SK-N-SH (cell line): ENCODE measurements at regions not wholly inside any gene's neighbourhood (a gene's known extent, or its start where the extent isn't known, plus 50 kb on each side); places are given as distances from the start of the nearest gene placed in this dataset.

Experiments
- CTCF ChIA-PET: fragments of 300-600, 350-600 bp; formaldehyde crosslinking; extraction: SDS; loops from one replicate; lab custom pipeline; 2021; lab: Yijun Ruan, JAX
- POLR2A ChIA-PET: fragments of 350-600 bp; sonication (Branson Sonifier 250); formaldehyde crosslinking; extraction: SDS; loops from one replicate; lab custom pipeline; 2020; ENCODE audit warnings: antibody characterized with exemption, inconsistent platforms; lab: Yijun Ruan, JAX
- DNase-seq: peaks from one replicate; pipeline ENCODE4 v3.0.0; 2012
- H2AFZ ChIP-seq: fragments of 200-600 bp; sonication (generic); 2 replicates; pipeline ENCODE4 v1.8.1; 2016; ENCODE audit warnings: antibody characterized with exemption, mild to moderate bottlenecking, low read depth
- H3F3A ChIP-seq: fragments of 200-600 bp; sonication (generic); replicated peaks from 2 replicates; pipeline ENCODE3; 2016; ENCODE audit warnings: antibody characterized with exemption, mild to moderate bottlenecking; ENCODE audit not compliant: insufficient read depth
- H3K27ac ChIP-seq, 2 experiments: fragments of 200-500 bp in 1 of 2; fragments of 200-600 bp in 1 of 2; sonication (Bioruptor generic) in 1 of 2; sonication (generic), shearing (Covaris generic) in 1 of 2; 2 replicates each; pipeline versions ENCODE4 v1.5.1 to v1.6.1; 2014 to 2016; ENCODE audit warnings: low read depth in 2 of 2, inconsistent platforms in 1 of 2, low read length in 1 of 2, mild to moderate bottlenecking in 1 of 2, mixed read lengths in 1 of 2
- H3K27me3 ChIP-seq: fragments of 200-600 bp; sonication (generic), shearing (Covaris generic); 2 replicates; pipeline ENCODE4 v1.6.1; 2016; ENCODE audit warnings: mixed run types; ENCODE audit not compliant: insufficient read depth
- H3K36me3 ChIP-seq, 2 experiments: fragments of 200-500 bp in 1 of 2; fragments of 200-600 bp in 1 of 2; sonication (Bioruptor generic) in 1 of 2; sonication (generic) in 1 of 2; replicated peaks in 1 of 2; 2 replicates each; pipeline versions ENCODE3 to v1.5.1; 2014 to 2016; ENCODE audit warnings: low read length in 1 of 2, mild to moderate bottlenecking in 1 of 2; ENCODE audit not compliant: insufficient read depth in 2 of 2, control insufficient read depth in 1 of 2
- H3K4me1 ChIP-seq, 2 experiments: fragments of 200-500 bp in 1 of 2; fragments of 200-600 bp in 1 of 2; sonication (Bioruptor generic) in 1 of 2; sonication (generic), shearing (Covaris generic) in 1 of 2; 2 replicates each; pipeline versions ENCODE4 v1.5.1 to v1.6.1; 2014 to 2016; ENCODE audit warnings: low read depth in 1 of 2, low read length in 1 of 2, mixed run types in 1 of 2; ENCODE audit not compliant: insufficient read depth in 2 of 2, control insufficient read depth in 1 of 2
- H3K4me2 ChIP-seq: fragments of 200-600 bp; sonication (generic), shearing (Covaris generic); 2 replicates; pipeline ENCODE4 v1.6.1; 2017; ENCODE audit warnings: mixed run types
- H3K4me3 ChIP-seq, 2 experiments: fragments of 200-500 bp in 1 of 2; fragments of 200-600 bp in 1 of 2; sonication (Bioruptor generic) in 1 of 2; sonication (generic), shearing (Covaris generic) in 1 of 2; 2 replicates each; pipeline versions ENCODE4 v1.5.1 to v1.8.1; 2014 to 2016; ENCODE audit warnings: low read depth in 2 of 2, inconsistent platforms in 1 of 2, low read length in 1 of 2, mild to moderate bottlenecking in 1 of 2, mixed read lengths in 1 of 2, moderate library complexity in 1 of 2
- H3K79me2 ChIP-seq: fragments of 200-600 bp; sonication (generic); 2 replicates; pipeline ENCODE4 v1.8.1; 2017; ENCODE audit warnings: mild to moderate bottlenecking; ENCODE audit not compliant: insufficient read depth
- H3K9ac ChIP-seq: fragments of 200-600 bp; sonication (generic); 2 replicates; pipeline ENCODE4 v1.6.1; 2017; ENCODE audit warnings: mixed run types
- H3K9me2 ChIP-seq: fragments of 200-600 bp; sonication (generic); 2 replicates; pipeline ENCODE4 v1.6.1; 2017; ENCODE audit warnings: mixed run types
- H3K9me3 ChIP-seq: fragments of 200-600 bp; sonication (generic); 2 replicates; pipeline ENCODE4 v1.6.1; 2017; ENCODE audit warnings: mixed run types, mild to moderate bottlenecking, moderate library complexity
- H4K20me1 ChIP-seq: fragments of 200-600 bp; sonication (generic); 2 replicates; pipeline ENCODE4 v1.6.1; 2017; ENCODE audit warnings: mild to moderate bottlenecking, mixed run types; ENCODE audit not compliant: insufficient read depth
- CHD2 ChIP-seq: fragments of 150-350 bp; IDR thresholded peaks from 2 replicates; pipeline ENCODE4 v1.6.1; 2018; ENCODE audit warnings: low read length; ENCODE audit not compliant: partially characterized antibody
- FOSL2 ChIP-seq: IDR thresholded peaks from 2 replicates; pipeline ENCODE4 v1.4.0; 2012; ENCODE audit warnings: low read depth, mild to moderate bottlenecking, moderate library complexity, borderline replicate concordance
- FOXJ3 ChIP-seq: sonication (generic); formaldehyde crosslinking; IDR thresholded peaks from 2 replicates; pipeline ENCODE4 v1.5.1; 2020; ENCODE audit warnings: mild to moderate bottlenecking, missing genetic modification reagents
- FOXM1 ChIP-seq: IDR thresholded peaks from 2 replicates; pipeline ENCODE4 v1.4.0; 2012; ENCODE audit warnings: low read depth, mild to moderate bottlenecking
- GABPA ChIP-seq: IDR thresholded peaks from 2 replicates; pipeline ENCODE4 v1.4.0; 2012; ENCODE audit warnings: low read depth, mild to moderate bottlenecking
- GATA2 ChIP-seq: sonication (generic); formaldehyde crosslinking; IDR thresholded peaks from 2 replicates; pipeline ENCODE4 v1.5.0; 2020; ENCODE audit warnings: mild to moderate bottlenecking, missing genetic modification reagents
- MEF2A ChIP-seq: IDR thresholded peaks from 2 replicates; pipeline ENCODE4 v1.4.0; 2012; ENCODE audit warnings: low read depth, borderline replicate concordance
- MXI1 ChIP-seq: IDR thresholded peaks from 2 replicates; pipeline ENCODE4 v1.6.1; 2012; ENCODE audit warnings: mild to moderate bottlenecking, low read depth, low read length, improper control_type of control experiment
- NFIC ChIP-seq: IDR thresholded peaks from 2 replicates; pipeline ENCODE4 v1.4.0; 2012; ENCODE audit warnings: borderline replicate concordance
- NRF1 ChIP-seq: IDR thresholded peaks from 2 replicates; pipeline ENCODE4 v1.6.1; 2012; ENCODE audit warnings: low read depth, mild to moderate bottlenecking, low read length
- RAD21 ChIP-seq: IDR thresholded peaks from 2 replicates; pipeline ENCODE4 v1.6.1; 2012; ENCODE audit warnings: mild to moderate bottlenecking, low read length
- RCOR1 ChIP-seq: fragments of 150-350 bp; IDR thresholded peaks from 2 replicates; pipeline ENCODE4 v1.6.1; 2017; ENCODE audit warnings: antibody characterized with exemption, low read length
- RFX5 ChIP-seq: IDR thresholded peaks from 2 replicates; pipeline ENCODE4 v1.6.1; 2012; ENCODE audit warnings: mild to moderate bottlenecking, improper control_type of control experiment, low read length
- RXRA ChIP-seq: IDR thresholded peaks from 2 replicates; pipeline ENCODE4 v1.4.0; 2012; ENCODE audit warnings: low read depth, mild to moderate bottlenecking, borderline replicate concordance
- SIN3A ChIP-seq: IDR thresholded peaks from 2 replicates; pipeline ENCODE4 v1.6.1; 2012; ENCODE audit warnings: low read depth, mild to moderate bottlenecking, low read length, moderate library complexity, borderline replicate concordance
- SMC3 ChIP-seq: IDR thresholded peaks from 2 replicates; pipeline ENCODE4 v1.6.1; 2012; ENCODE audit warnings: low read depth, low read length, improper control_type of control experiment
- TAF1 ChIP-seq: IDR thresholded peaks from 2 replicates; pipeline ENCODE4 v1.6.1; 2012; ENCODE audit warnings: low read depth, mild to moderate bottlenecking, low read length, moderate library complexity, borderline replicate concordance
- TEAD4 ChIP-seq: IDR thresholded peaks from 2 replicates; pipeline ENCODE4 v1.4.0; 2012; ENCODE audit warnings: mild to moderate bottlenecking, borderline replicate concordance; ENCODE audit not compliant: insufficient read depth
- YY1 ChIP-seq: IDR thresholded peaks from 2 replicates; pipeline ENCODE4 v1.4.0; 2012; ENCODE audit warnings: low read depth, mild to moderate bottlenecking
- WGBS: methylation state at CpG from one replicate; pipeline ENCODE4 v1.1.6; 2017; ENCODE audit warnings: low lambda C conversion rate; 5-methylcytosine and 5-hydroxymethylcytosine counted together
- TF ChIP-seq, protein P1 (sequence below): fragments of 150-350 bp; IDR thresholded peaks from 2 replicates; pipeline ENCODE4 v1.6.1; 2016; ENCODE audit warnings: mild to moderate bottlenecking, low read depth, low read length
- TF ChIP-seq, protein P2 (sequence below): fragments of 200-600 bp; sonication (generic); IDR thresholded peaks from 2 replicates; pipeline ENCODE4 v1.6.1; 2017; ENCODE audit warnings: antibody characterized with exemption, mild to moderate bottlenecking, moderate library complexity
- TF ChIP-seq, protein P3 (sequence below): IDR thresholded peaks from 2 replicates; pipeline ENCODE4 v1.4.0; 2012; ENCODE audit warnings: low read depth

DNA sequence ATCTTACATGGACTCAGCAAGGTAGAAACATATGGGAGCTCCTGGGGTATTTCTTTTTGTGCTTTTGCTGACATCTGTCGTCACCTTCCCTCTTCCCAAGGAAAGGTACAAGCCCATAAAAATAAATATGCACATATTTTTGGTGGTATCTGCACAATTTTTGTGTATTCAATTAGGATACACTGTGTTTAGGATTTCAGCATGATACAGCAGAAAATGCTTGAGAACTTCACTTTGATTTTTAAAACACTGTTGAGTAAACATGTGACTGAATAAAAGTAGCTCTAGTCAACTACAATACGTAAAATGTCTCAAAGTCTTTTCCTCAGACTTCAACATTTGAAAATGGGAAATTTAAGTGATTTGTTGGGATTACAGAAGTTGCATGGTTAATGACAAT is 99.4 kb upstream of the SPANXC start (continued):
- TF ChIP-seq, protein P1, sequence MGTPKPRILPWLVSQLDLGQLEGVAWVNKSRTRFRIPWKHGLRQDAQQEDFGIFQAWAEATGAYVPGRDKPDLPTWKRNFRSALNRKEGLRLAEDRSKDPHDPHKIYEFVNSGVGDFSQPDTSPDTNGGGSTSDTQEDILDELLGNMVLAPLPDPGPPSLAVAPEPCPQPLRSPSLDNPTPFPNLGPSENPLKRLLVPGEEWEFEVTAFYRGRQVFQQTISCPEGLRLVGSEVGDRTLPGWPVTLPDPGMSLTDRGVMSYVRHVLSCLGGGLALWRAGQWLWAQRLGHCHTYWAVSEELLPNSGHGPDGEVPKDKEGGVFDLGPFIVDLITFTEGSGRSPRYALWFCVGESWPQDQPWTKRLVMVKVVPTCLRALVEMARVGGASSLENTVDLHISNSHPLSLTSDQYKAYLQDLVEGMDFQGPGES, result no peak
- TF ChIP-seq FOXJ3 (CRISPR knock-in tag), result no peak
- no peak for TF ChIP-seq RXRA
- no peak for TF ChIP-seq NRF1
- TF ChIP-seq RFX5, result no peak
- no peak for TF ChIP-seq CHD2
- TF ChIP-seq, protein P2, sequence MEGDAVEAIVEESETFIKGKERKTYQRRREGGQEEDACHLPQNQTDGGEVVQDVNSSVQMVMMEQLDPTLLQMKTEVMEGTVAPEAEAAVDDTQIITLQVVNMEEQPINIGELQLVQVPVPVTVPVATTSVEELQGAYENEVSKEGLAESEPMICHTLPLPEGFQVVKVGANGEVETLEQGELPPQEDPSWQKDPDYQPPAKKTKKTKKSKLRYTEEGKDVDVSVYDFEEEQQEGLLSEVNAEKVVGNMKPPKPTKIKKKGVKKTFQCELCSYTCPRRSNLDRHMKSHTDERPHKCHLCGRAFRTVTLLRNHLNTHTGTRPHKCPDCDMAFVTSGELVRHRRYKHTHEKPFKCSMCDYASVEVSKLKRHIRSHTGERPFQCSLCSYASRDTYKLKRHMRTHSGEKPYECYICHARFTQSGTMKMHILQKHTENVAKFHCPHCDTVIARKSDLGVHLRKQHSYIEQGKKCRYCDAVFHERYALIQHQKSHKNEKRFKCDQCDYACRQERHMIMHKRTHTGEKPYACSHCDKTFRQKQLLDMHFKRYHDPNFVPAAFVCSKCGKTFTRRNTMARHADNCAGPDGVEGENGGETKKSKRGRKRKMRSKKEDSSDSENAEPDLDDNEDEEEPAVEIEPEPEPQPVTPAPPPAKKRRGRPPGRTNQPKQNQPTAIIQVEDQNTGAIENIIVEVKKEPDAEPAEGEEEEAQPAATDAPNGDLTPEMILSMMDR, result no peak
- TF ChIP-seq MXI1, result no peak

DNA sequence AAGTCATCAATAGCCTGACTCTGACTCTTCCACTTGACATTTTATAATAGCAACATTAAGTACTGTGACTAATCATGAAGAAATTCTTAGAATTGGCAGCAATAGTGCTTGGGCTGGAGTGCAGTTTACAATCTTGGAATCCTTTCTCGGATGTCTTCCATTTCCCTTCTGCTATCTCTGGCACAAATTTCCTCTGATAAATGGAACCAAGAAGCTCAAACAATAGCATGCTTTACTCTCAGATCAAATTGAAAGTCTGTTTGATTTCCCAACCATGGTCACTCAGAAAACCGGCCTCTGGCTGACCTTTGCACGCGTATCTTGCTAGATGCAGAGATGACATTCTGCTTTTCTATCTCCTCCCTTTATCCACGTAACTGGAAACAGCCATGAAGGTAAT is 99.0 kb upstream of the SPANXC start:
- POLR2A ChIA-PET, result no interaction called here
- no peak for TF ChIP-seq FOXM1
- no peak for TF ChIP-seq GABPA
- peak; percentile 77 for TF ChIP-seq FOSL2
- peak; percentile 76 for TF ChIP-seq TEAD4
- no peak for TF ChIP-seq CHD2
- TF ChIP-seq, protein P3, sequence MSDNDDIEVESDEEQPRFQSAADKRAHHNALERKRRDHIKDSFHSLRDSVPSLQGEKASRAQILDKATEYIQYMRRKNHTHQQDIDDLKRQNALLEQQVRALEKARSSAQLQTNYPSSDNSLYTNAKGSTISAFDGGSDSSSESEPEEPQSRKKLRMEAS, result no peak
- TF ChIP-seq GATA2 (CRISPR knock-in tag), result no peak
- no peak for TF ChIP-seq RCOR1
- no peak for TF ChIP-seq MXI1
- no peak for TF ChIP-seq RFX5
- TF ChIP-seq RAD21, result no peak
- TF ChIP-seq NRF1, result no peak
- TF ChIP-seq YY1, result peak; percentile 68; the same call in 1 of the 2 replicates
- peak; percentile 36; the same call in 1 of the 2 replicates for TF ChIP-seq MEF2A
- peak; percentile 93 for TF ChIP-seq NFIC
- no peak for TF ChIP-seq SIN3A
- no peak for TF ChIP-seq TAF1
- TF ChIP-seq SMC3, result no peak
- TF ChIP-seq, protein P2, result no peak
- TF ChIP-seq RXRA, result peak; percentile 83
- TF ChIP-seq, protein P1, result no peak

More for the DNA sequence above, 99.0 kb upstream of the SPANXC start:
- no peak for DNase-seq
- Histone ChIP-seq H3K79me2 (no peaks in the 10 kb centered on the region), H3K9ac (no peak overlapping the region), H3K36me3 (no peaks in the 10 kb centered on the region), H3K27ac (peak overlapping the region; percentile 16 to 48; a peak in 3 of 4 replicates), H2AFZ (no peak overlapping the region), H3K27me3 (no peaks in the 10 kb centered on the region), H3K9me2 (no peaks in the 10 kb centered on the region), H3F3A (no peaks in the 10 kb centered on the region), H3K4me3 (peak overlapping the region in 1 of 2 experiments; percentile 10; a peak in 2 of 4 replicates), H4K20me1 (no peaks in the 10 kb centered on the region), H3K4me1 (no peaks in the 10 kb centered on the region), H3K4me2 (peak overlapping the region; percentile 33), H3K9me3 (no peaks in the 10 kb centered on the region)
- CTCF ChIA-PET, result no interaction called here
- WGBS, result 4% methylated on average over 5 of the region's 5 CpGs
